Epithelial cell of proximal tubule (primary cell): ENCODE measurements at regions not wholly inside any gene's neighbourhood (a gene's known extent, or its start where the extent isn't known, plus 50 kb on each side); places are given as distances from the start of the nearest gene placed in this dataset.

Experiments
- DNase-seq: peaks from one replicate; pipeline ENCODE4 v3.0.0-alpha.2; 2011; ENCODE audit warnings: low read depth
- H3K4me3 ChIP-seq: 2 replicates; pipeline ENCODE4 v1.5.1; 2011; ENCODE audit warnings: low read depth, mild to moderate bottlenecking, low read length
- TF ChIP-seq, protein P1 (sequence below): conservative IDR thresholded peaks from 2 replicates; pipeline ENCODE4 v1.5.1; 2012; ENCODE audit warnings: low read depth, mild to moderate bottlenecking, low read length

DNA sequence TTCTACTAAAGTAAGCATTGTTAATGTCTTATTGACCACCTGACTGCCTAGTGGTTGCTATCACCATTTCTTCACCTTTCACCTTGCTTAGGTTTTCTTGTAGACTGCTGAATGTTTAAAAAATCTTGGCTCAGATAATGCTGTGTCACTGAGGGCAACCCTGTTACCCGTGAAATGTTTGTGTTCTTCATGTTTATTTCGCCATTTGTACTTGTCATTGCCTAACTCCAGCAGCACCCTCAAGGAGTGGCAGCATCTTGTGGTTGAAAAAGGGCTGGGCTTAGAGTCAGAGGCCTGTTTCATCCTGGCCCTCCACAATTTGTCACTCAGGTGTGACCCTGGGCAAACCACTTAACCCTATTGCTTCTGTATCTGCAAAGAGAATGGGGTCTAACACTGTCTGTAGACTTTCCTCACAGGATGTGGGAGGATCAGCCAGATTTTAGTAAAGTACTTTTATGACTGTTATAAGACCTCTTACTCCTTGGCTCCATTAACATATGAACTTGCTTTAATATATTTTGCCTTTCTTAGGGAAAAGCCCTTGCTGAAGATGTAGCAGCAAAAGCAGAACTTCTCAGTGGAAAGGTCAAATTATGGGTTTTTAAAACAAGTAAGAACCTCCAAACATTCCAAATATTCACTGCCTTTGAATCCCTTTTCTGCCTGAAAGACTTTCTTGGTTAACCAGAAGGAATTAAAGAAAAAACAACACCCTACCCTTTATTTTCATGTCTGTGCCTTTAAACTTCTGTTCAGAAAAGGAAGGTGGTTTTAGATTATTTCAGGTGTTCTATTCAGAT, 154.5 kb upstream of the C11orf87 start:
- TF ChIP-seq, protein P1, sequence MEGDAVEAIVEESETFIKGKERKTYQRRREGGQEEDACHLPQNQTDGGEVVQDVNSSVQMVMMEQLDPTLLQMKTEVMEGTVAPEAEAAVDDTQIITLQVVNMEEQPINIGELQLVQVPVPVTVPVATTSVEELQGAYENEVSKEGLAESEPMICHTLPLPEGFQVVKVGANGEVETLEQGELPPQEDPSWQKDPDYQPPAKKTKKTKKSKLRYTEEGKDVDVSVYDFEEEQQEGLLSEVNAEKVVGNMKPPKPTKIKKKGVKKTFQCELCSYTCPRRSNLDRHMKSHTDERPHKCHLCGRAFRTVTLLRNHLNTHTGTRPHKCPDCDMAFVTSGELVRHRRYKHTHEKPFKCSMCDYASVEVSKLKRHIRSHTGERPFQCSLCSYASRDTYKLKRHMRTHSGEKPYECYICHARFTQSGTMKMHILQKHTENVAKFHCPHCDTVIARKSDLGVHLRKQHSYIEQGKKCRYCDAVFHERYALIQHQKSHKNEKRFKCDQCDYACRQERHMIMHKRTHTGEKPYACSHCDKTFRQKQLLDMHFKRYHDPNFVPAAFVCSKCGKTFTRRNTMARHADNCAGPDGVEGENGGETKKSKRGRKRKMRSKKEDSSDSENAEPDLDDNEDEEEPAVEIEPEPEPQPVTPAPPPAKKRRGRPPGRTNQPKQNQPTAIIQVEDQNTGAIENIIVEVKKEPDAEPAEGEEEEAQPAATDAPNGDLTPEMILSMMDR = no peak
- no peak overlapping the region for H3K4me3 ChIP-seq
- DNase-seq = peak; percentile 52

DNA sequence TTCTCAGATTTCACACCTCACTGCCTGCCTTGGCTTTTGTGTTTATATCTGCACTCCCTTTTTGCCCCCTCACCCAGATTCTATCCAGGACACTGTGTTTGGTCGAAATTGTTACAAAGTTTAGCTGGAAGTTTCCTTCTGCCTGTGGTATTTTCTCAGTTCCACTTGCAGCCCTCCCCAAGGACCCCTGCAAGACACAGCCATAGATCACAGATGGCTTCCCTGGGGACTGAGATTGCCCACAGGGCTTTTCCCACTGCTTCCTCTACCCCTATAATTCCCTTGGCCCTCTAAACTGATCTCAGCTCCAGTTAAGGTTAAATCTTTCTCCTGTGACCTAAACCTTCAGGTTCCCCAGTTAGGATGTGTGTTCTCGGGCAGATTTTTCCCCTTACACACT, 146.1 kb upstream of the C11orf87 start:
- H3K4me3 ChIP-seq = no peak overlapping the region
- TF ChIP-seq, protein P1 = no peak
- DNase-seq = no peak

DNA sequence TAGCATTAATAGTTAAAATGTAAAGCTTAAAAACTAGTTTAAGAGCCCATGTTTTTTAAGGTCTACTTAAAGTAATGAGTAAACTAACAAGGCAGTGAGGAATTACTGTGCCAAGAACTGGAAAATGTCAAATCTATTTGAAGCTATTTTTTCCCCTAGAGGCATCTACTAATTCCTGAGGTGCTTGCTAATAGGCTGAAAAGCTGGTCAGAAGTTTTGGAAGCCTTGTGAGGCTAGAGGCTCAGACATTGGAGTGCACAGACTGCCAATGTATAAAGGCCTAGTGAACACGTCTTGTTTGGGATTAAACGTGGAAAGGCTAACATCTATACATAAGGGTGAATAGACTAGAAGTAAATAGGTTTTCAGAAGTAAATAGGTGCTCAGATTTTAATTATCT, 136.5 kb upstream of the C11orf87 start:
- H3K4me3 ChIP-seq = no peak overlapping the region
- TF ChIP-seq, protein P1 = no peak
- DNase-seq = no peak

DNA sequence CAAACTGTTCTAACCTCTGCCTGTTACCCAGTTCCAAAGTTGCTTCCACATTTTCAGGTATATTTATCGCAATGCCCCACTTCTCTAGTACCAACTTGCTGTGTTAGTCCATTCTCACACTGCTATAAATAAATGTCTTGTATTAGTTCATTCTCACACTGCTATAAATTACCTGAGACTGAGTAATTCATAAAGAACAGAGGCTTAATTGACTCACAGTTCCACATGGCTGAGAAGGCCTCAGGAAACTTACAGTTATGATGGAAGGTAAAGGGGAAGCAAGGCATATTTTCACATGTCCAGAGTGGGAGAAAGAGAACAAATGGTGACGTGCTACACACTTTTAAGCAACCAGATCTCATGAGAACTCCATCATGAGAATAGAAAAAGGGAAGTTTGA, 130.4 kb upstream of the C11orf87 start:
- DNase-seq = no peak
- H3K4me3 ChIP-seq = no peak overlapping the region
- TF ChIP-seq, protein P1 = no peak

DNA sequence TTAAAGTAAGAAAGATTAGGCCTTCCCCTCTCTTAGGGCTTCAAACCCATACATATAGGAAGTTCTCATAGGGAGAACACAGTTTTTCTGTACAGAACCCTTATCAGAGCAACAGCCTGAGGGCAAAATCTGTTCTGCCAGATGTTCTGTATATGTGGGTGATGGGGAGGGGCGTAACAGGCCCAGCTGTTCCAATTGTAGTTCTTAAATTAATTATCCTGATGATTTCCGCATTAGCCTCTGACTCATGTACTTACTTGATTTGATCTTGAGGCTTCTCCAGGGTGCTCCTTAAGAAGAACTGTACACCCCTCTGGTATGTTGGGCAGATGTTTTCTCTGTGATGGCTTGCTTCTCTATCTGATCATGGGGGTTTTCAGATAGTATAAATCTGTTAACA, 123.1 kb upstream of the C11orf87 start:
- DNase-seq = no peak
- TF ChIP-seq, protein P1 = no peak

DNA sequence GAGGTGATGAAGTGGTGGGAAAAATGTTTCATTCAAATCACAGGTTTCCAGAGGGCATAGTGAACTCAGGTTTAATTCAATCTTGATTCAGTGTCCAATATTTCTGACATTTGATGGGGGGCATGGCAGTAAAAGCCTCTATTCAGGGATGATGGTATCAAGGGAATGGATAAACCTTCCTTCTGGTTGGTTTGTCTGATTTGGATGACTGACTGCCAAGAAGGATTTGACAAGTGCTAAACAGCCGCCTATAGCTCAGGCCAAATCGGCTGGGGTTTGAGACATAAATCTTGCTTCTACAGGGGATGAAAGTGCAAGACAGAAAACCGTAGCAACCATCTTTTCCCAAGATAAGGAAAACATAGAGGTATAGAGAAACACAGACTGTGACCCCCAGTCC, 121.8 kb upstream of the C11orf87 start:
- no peak overlapping the region for H3K4me3 ChIP-seq
- TF ChIP-seq, protein P1 = no peak
- no peak for DNase-seq

More for the DNA sequence above, 123.1 kb upstream of the C11orf87 start:
- no peak overlapping the region for H3K4me3 ChIP-seq

DNA sequence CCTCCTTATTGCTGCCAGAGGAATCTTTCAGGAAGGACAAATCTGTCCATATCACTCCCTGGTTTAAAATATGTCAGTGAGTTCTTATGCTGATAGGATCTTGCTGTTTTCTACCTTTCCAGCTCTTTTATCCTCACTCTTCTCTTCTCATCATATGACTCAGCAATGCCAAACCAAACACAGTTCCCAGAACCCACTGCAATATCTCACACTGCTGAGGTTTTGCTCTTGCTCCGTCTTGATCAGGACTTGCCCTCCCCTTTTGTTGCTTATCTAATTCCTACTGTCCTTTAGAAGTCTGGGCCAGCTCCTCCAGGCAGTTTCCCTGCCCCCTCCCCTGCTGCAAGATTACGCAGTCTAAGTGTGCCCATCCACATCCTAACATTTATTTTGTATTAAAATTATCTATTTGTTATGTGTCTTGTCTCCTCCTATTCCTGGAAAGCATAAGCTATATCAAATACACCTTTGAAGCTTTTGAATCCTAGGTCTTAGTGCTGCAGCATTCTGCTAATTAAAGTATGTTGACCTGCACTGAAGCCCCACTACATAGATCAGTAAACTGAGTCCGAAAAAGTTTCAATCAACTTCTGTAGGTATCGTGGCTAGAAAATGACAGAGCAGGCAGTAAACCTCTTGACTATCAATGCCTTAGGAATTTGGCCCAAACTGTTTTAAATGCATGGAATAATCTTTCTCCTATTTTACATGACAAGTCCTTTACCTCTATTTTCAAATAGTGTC, 119.2 kb upstream of the C11orf87 start:
- no peak for DNase-seq
- TF ChIP-seq, protein P1 = no peak
- no peak overlapping the region for H3K4me3 ChIP-seq
